ENCODE measurements at regions not wholly inside any gene's neighbourhood (a gene's known extent, or its start where the extent isn't known, plus 50 kb on each side); places are given as distances from the start of the nearest gene placed in this dataset.

DNA sequence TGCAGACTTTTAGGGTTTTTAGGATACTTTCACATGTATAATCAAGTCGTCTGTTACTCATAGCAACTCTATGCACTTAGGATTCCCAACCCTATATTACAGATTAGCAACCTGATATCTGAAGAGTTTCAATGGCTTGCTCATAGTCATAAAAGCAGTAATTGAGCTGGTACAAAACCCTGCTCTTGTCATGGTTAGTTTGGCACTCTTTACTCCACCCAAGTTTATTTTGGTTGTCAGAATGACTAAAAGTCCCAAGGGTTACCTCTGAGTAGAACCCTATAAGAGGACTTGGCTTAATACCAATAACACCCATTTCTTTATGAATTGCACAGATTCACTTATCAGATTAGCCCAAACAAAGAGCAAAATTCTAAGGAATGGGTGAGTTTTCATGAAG, 550.6 kb downstream of the SOX6 start:
- no peaks in the 10 kb centered on the region for H3K36me3 ChIP-seq
- intact Hi-C loops (cut with DNase I; ENCODE audit: low total_unique reads), result loop anchor here (5.0 kb wide), 1 partner anchor 392 kb away; no protein-coding TSS in a partner anchor
- TF ChIP-seq, protein P1, sequence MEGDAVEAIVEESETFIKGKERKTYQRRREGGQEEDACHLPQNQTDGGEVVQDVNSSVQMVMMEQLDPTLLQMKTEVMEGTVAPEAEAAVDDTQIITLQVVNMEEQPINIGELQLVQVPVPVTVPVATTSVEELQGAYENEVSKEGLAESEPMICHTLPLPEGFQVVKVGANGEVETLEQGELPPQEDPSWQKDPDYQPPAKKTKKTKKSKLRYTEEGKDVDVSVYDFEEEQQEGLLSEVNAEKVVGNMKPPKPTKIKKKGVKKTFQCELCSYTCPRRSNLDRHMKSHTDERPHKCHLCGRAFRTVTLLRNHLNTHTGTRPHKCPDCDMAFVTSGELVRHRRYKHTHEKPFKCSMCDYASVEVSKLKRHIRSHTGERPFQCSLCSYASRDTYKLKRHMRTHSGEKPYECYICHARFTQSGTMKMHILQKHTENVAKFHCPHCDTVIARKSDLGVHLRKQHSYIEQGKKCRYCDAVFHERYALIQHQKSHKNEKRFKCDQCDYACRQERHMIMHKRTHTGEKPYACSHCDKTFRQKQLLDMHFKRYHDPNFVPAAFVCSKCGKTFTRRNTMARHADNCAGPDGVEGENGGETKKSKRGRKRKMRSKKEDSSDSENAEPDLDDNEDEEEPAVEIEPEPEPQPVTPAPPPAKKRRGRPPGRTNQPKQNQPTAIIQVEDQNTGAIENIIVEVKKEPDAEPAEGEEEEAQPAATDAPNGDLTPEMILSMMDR (IDR thresholded peaks at IDR 0.05), result no peak
- TF ChIP-seq POLR2AphosphoS5 (IDR thresholded peaks at IDR 0.05) (no peak), POLR2A (IDR thresholded peaks at IDR 0.05) (no peak)

DNA sequence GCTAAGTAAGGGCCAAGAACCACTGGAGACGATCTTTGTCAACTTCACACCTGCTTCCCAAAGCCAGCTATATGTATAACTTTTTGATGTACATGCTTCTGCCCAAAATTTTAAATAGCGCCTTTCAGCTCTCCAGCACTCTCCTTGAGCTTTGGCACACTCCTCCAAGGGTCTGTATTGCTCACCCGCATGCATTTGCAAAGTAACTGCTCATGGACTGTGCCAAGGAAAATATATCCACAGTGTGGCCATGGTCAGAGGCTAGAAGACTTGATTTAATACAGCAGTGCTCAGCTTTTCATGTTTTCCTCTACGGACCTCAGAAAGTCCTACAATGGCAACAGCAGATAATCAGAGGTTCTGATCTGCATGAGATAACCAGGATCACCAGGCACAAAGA, 550.1 kb downstream of the SOX6 start:
- Histone ChIP-seq H3K27ac (no peak overlapping the region), H3K9me3 (no peaks in the 10 kb centered on the region), H3K36me3 (no peaks in the 10 kb centered on the region), H3K4me1 (no peaks in the 10 kb centered on the region), H3K27me3 (no peaks in the 10 kb centered on the region), H3K4me3 (no peak overlapping the region)
- intact Hi-C loops (cut with DNase I; ENCODE audit: low total_unique reads), result loop anchor here (5.0 kb wide), 1 partner anchor 391 kb away; no protein-coding TSS in a partner anchor
- TF ChIP-seq, protein P1 (IDR thresholded peaks at IDR 0.05), result no peak
- TF ChIP-seq POLR2A (IDR thresholded peaks at IDR 0.05) (no peak), POLR2AphosphoS5 (IDR thresholded peaks at IDR 0.05) (no peak)
- DNase-seq (ENCODE audit: low spot score in 2 of 2), result no peak

More for the DNA sequence above, 550.6 kb downstream of the SOX6 start:
- no peak overlapping the region for H3K27ac ChIP-seq
- DNase-seq (ENCODE audit: low spot score in 2 of 2), result no peak
- no peak overlapping the region for H3K4me3 ChIP-seq
- no peaks in the 10 kb centered on the region for H3K4me1 ChIP-seq
- H3K9me3 ChIP-seq, result no peaks in the 10 kb centered on the region
- no peaks in the 10 kb centered on the region for H3K27me3 ChIP-seq

DNA sequence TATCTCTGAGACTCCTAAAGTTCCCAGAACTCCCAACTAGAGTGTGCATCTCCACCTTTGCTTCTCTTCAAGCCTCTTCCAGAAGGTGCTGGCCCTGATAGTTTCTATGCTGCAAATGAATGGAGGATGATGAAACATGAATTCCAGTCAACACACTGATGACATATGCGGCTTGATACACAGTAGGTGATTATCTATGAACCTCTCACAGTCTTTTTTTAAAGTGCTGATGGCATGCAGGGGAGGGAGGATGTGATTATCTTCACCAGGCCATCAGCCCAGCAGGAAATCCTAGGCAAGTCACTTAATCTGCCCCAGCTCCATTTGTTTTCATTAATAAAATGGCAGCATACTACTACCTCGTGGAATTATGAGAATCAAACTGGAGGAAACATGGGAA, 548.5 kb downstream of the SOX6 start:
- no peak overlapping the region for H3K4me3 ChIP-seq
- H3K9me3 ChIP-seq, result no peaks in the 10 kb centered on the region
- no peak for TF ChIP-seq POLR2A (IDR thresholded peaks at IDR 0.05)
- TF ChIP-seq, protein P1 (IDR thresholded peaks at IDR 0.05), result no peak
- no peak for TF ChIP-seq POLR2AphosphoS5 (IDR thresholded peaks at IDR 0.05)
- no peaks in the 10 kb centered on the region for H3K4me1 ChIP-seq
- H3K36me3 ChIP-seq, result no peaks in the 10 kb centered on the region
- no peak overlapping the region for H3K27ac ChIP-seq
- no peaks in the 10 kb centered on the region for H3K27me3 ChIP-seq
- intact Hi-C loops (cut with DNase I; ENCODE audit: low total_unique reads), result loop anchor here (5.0 kb wide), 1 partner anchor 389 kb away; no protein-coding TSS in a partner anchor
- DNase-seq (ENCODE audit: low spot score in 2 of 2), result no peak

DNA sequence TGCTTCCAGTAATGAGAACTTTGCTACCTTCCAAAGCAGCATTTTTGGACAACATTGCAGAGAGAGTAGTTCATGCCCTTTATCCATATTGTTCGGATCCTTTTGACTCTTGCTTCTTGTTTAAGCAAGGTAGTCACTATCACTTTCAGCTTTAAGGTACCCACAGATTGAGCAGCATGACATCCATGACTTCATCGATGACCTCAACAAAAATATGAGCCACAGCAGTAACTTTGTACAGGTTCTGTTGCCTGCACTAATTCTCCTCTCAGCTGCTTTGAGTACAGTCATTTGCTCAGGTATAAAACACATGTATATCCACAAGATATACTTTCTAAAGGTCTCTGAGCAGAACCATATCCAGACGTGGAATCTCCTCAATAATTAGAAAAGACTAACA, 546.3 kb downstream of the SOX6 start:
- intact Hi-C loops (cut with DNase I; ENCODE audit: low total_unique reads), result no loop called here
- TF ChIP-seq, protein P1 (IDR thresholded peaks at IDR 0.05), result no peak
- TF ChIP-seq POLR2A (IDR thresholded peaks at IDR 0.05) (no peak), POLR2AphosphoS5 (IDR thresholded peaks at IDR 0.05) (no peak)
- no peaks in the 10 kb centered on the region for H3K9me3 ChIP-seq

DNA sequence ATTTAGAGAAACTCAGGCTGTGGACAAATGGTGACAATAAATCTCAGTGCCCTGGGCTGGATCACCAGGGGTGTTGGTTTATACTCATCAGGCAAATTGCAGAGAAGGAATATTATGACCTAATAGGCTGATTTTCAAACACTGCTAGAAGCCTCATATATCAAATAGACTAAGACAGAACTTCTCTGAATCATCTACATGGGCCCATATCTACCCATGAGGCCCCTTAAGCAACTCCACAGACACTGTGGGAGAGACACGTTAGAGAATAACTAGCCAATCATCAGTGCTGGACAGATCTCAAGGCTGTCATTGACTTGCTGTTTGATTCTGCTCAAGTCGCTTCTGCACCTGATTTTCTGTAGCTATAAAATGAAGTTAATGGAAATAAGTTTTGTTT, 545.8 kb downstream of the SOX6 start:
- H3K27me3 ChIP-seq, result no peaks in the 10 kb centered on the region
- no peaks in the 10 kb centered on the region for H3K4me1 ChIP-seq
- no peak overlapping the region for H3K4me3 ChIP-seq
- H3K27ac ChIP-seq, result no peak overlapping the region
- intact Hi-C loops (cut with DNase I; ENCODE audit: low total_unique reads), result no loop called here
- TF ChIP-seq POLR2AphosphoS5 (IDR thresholded peaks at IDR 0.05) (no peak), POLR2A (IDR thresholded peaks at IDR 0.05) (no peak)
- TF ChIP-seq, protein P1 (IDR thresholded peaks at IDR 0.05), result no peak
- no peak for DNase-seq (ENCODE audit: low spot score in 2 of 2)
- no peaks in the 10 kb centered on the region for H3K36me3 ChIP-seq
- H3K9me3 ChIP-seq, result no peaks in the 10 kb centered on the region

More for the DNA sequence above, 546.3 kb downstream of the SOX6 start:
- Histone ChIP-seq H3K4me3 (no peak overlapping the region), H3K4me1 (no peaks in the 10 kb centered on the region), H3K27me3 (no peaks in the 10 kb centered on the region), H3K36me3 (no peaks in the 10 kb centered on the region), H3K27ac (no peak overlapping the region)
- no peak for DNase-seq (ENCODE audit: low spot score in 2 of 2)

Measured in breast epithelium (tissue), 4 donors.